Neural cell (in vitro differentiated cells): ENCODE measurements at regions not wholly inside any gene's neighbourhood (a gene's known extent, or its start where the extent isn't known, plus 50 kb on each side); places are given as distances from the start of the nearest gene placed in this dataset.
"Not testable (repeated sequence)": the region's sequence is repeated elsewhere in the genome, so short reads cannot be mapped to it uniquely, and the experiment has no call there.

Source experiments
- EP300 ChIP-seq: fragments of 450-650 bp; conservative IDR thresholded peaks from 2 replicates; pipeline ENCODE4 v1.6.1; 2014; ENCODE audit warnings: antibody characterized with exemption, mild to moderate bottlenecking, moderate library complexity; ENCODE audit not compliant: poor library complexity, severe bottlenecking
- TF ChIP-seq, protein P1 (sequence below): IDR thresholded peaks from 2 replicates; pipeline ENCODE4 v1.6.1; 2012; ENCODE audit warnings: borderline replicate concordance
- TF ChIP-seq, protein P2 (sequence below): fragments of 450-650 bp; IDR thresholded peaks from 2 replicates; pipeline ENCODE4 v1.5.1; 2014; ENCODE audit warnings: antibody characterized with exemption, mild to moderate bottlenecking, moderate library complexity; ENCODE audit not compliant: poor library complexity, severe bottlenecking

DNA sequence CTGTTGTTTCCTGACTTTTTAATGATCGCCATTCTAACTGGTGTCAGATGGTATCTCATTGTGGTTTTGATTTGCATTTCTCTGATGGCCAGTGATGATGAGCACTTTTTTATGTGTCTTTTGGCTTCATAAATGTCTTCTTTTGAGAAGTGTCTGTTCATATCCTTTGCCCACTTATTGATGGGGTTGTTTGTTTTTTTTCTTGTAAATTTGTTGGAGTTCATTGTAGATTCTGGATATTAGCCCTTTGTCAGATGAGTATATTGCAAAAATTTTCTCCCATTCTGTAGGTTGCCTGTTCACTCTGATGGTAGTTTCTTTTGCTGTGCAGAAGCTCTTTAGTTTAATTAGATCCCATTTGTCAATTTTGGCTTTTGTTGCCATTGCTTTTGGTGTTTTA, 1378.7 kb downstream of the FSCB start:
- TF ChIP-seq, protein P1, sequence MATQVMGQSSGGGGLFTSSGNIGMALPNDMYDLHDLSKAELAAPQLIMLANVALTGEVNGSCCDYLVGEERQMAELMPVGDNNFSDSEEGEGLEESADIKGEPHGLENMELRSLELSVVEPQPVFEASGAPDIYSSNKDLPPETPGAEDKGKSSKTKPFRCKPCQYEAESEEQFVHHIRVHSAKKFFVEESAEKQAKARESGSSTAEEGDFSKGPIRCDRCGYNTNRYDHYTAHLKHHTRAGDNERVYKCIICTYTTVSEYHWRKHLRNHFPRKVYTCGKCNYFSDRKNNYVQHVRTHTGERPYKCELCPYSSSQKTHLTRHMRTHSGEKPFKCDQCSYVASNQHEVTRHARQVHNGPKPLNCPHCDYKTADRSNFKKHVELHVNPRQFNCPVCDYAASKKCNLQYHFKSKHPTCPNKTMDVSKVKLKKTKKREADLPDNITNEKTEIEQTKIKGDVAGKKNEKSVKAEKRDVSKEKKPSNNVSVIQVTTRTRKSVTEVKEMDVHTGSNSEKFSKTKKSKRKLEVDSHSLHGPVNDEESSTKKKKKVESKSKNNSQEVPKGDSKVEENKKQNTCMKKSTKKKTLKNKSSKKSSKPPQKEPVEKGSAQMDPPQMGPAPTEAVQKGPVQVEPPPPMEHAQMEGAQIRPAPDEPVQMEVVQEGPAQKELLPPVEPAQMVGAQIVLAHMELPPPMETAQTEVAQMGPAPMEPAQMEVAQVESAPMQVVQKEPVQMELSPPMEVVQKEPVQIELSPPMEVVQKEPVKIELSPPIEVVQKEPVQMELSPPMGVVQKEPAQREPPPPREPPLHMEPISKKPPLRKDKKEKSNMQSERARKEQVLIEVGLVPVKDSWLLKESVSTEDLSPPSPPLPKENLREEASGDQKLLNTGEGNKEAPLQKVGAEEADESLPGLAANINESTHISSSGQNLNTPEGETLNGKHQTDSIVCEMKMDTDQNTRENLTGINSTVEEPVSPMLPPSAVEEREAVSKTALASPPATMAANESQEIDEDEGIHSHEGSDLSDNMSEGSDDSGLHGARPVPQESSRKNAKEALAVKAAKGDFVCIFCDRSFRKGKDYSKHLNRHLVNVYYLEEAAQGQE = not testable (repeated sequence)
- TF ChIP-seq, protein P2, sequence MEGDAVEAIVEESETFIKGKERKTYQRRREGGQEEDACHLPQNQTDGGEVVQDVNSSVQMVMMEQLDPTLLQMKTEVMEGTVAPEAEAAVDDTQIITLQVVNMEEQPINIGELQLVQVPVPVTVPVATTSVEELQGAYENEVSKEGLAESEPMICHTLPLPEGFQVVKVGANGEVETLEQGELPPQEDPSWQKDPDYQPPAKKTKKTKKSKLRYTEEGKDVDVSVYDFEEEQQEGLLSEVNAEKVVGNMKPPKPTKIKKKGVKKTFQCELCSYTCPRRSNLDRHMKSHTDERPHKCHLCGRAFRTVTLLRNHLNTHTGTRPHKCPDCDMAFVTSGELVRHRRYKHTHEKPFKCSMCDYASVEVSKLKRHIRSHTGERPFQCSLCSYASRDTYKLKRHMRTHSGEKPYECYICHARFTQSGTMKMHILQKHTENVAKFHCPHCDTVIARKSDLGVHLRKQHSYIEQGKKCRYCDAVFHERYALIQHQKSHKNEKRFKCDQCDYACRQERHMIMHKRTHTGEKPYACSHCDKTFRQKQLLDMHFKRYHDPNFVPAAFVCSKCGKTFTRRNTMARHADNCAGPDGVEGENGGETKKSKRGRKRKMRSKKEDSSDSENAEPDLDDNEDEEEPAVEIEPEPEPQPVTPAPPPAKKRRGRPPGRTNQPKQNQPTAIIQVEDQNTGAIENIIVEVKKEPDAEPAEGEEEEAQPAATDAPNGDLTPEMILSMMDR = not testable (repeated sequence)
- TF ChIP-seq EP300 = not testable (repeated sequence)
